ENCODE measurements at regions not wholly inside any gene's neighbourhood (a gene's known extent, or its start where the extent isn't known, plus 50 kb on each side); places are given as distances from the start of the nearest gene placed in this dataset.
"Not testable (repeated sequence)": the region's sequence is repeated elsewhere in the genome, so short reads cannot be mapped to it uniquely, and the experiment has no call there.

DNA sequence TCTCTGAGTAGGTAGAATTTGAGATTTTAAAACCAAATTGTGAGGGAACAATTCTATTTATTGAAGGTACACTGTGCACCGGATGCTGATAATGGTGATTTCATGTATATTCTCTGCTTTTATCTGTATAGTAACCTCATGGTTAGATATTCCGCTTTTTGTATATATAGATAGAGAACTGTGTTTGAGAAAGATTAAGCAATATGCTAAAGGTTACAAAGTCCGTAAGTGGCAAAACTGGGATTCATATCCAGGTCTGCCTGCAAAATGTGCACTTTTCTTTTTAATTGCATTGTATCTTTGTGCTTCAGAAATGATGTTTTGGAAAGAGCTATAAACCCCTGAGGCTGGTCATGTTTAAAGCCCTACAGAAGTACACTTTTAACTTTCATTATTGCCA, 635.4 kb upstream of the NECTIN3 start:
- no peaks in the 10 kb centered on the region for H3K9me3 ChIP-seq (ENCODE audit: control insufficient read depth, low read length)
- Mint-ChIP-seq H3K27ac (no peak overlapping the region), H3K4me3 (no peak overlapping the region), H3K27me3 (ENCODE audit: insufficient read depth) (no peaks in the 10 kb centered on the region), H3K4me1 (no peaks in the 10 kb centered on the region), H3K9me3 (no peaks in the 10 kb centered on the region), H3K36me3 (ENCODE audit: low read depth) (no peaks in the 10 kb centered on the region)
- H3K27ac ChIP-seq (ENCODE audit: low read depth, low read length): no peak overlapping the region
- no peak overlapping the region for H3K4me3 ChIP-seq (ENCODE audit: low read length)
- TF ChIP-seq, protein P1, sequence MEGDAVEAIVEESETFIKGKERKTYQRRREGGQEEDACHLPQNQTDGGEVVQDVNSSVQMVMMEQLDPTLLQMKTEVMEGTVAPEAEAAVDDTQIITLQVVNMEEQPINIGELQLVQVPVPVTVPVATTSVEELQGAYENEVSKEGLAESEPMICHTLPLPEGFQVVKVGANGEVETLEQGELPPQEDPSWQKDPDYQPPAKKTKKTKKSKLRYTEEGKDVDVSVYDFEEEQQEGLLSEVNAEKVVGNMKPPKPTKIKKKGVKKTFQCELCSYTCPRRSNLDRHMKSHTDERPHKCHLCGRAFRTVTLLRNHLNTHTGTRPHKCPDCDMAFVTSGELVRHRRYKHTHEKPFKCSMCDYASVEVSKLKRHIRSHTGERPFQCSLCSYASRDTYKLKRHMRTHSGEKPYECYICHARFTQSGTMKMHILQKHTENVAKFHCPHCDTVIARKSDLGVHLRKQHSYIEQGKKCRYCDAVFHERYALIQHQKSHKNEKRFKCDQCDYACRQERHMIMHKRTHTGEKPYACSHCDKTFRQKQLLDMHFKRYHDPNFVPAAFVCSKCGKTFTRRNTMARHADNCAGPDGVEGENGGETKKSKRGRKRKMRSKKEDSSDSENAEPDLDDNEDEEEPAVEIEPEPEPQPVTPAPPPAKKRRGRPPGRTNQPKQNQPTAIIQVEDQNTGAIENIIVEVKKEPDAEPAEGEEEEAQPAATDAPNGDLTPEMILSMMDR (conservative IDR thresholded peaks at IDR 0.05): no peak
- WGBS, 2 experiments (ENCODE audit: insufficient coverage in 1 of 2, insufficient read length in 1 of 2): 92 to 94% methylated on average over 2 to 3 of the region's 3 CpGs
- no peaks in the 10 kb centered on the region for H3K36me3 ChIP-seq (ENCODE audit: control insufficient read depth, insufficient read depth, low read length)
- no peak overlapping the region for H3K9ac ChIP-seq (ENCODE audit: extremely low read depth, low read length, poor library complexity, severe bottlenecking)
- H3K27me3 ChIP-seq (ENCODE audit: control insufficient read depth, insufficient read depth, low read length, poor library complexity, severe bottlenecking): no peaks in the 10 kb centered on the region
- no peaks in the 10 kb centered on the region for H3K4me1 ChIP-seq (ENCODE audit: control insufficient read depth, insufficient read depth, low read length)
- no peak for DNase-seq

DNA sequence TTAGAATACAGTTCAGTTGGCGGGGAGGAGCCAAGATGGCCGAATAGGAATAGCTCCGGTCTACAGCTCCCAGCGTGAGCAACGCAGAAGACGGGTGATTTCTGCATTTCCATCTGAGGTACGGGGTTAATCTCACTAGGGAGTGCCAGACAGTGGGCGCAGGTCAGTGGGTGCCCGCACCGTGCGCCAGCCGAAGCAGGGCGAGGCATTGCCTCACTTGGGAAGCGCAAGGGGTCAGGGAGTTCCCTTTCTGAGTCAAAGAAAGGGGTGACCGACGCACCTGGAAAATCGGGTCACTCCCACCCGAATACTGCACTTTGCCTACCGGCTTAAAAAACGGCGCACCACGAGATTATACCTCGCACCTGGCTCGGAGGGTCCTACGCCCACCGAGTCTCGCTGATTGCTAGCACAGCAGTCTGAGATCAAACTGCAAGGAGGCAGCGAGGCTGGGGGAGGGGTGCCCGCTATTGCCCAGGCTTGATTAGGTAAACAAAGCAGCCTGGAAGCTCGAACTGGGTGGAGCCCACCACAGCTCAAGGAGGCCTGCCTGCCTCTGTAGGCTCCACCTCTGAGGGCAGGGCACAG, 631.5 kb upstream of the NECTIN3 start:
- not testable (repeated sequence) for H3K27me3 ChIP-seq (ENCODE audit: control insufficient read depth, insufficient read depth, low read length, poor library complexity, severe bottlenecking); H3K4me3 ChIP-seq (ENCODE audit: low read length); H3K36me3 Mint-ChIP-seq (ENCODE audit: low read depth); DNase-seq; H3K9ac ChIP-seq (ENCODE audit: extremely low read depth, low read length, poor library complexity, severe bottlenecking); H3K9me3 Mint-ChIP-seq; H3K4me1 ChIP-seq (ENCODE audit: control insufficient read depth, insufficient read depth, low read length); H3K4me3 Mint-ChIP-seq; H3K27me3 Mint-ChIP-seq (ENCODE audit: insufficient read depth); H3K4me1 Mint-ChIP-seq; H3K27ac ChIP-seq (ENCODE audit: low read depth, low read length); H3K9me3 ChIP-seq (ENCODE audit: control insufficient read depth, low read length); H3K27ac Mint-ChIP-seq; H3K36me3 ChIP-seq (ENCODE audit: control insufficient read depth, insufficient read depth, low read length)
- WGBS, 2 experiments (ENCODE audit: insufficient coverage in 1 of 2, insufficient read length in 1 of 2): 92 to 98% methylated on average over 22 to 28 of the region's 30 CpGs

DNA sequence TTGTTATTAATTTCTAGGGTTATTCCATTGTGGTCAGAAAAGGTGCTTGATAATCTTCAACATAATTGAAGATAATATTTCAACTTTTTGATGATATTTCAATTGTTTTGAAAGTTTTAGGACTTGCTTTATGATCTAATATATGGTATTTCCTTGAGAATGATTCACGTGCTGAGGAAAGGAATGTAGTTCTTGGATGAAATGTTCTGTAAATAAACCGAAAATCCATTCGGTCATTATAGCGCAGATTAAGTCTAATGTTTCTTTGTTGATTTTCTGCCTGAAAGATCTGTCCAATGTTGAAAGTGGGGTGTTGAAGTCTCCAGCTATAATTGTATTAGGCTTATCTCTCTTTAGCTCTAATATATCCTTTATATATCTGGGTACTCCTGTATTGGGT, 617.5 kb upstream of the NECTIN3 start:
- H3K4me3 Mint-ChIP-seq: no peak overlapping the region
- WGBS, 2 experiments (ENCODE audit: insufficient coverage in 1 of 2, insufficient read length in 1 of 2): 94 to 97% methylated on average over 3 to 4 of the region's 4 CpGs

More for the DNA sequence above, 617.5 kb upstream of the NECTIN3 start:
- H3K9me3 Mint-ChIP-seq: peaks cover 22% of the 10 kb centered on the region
- no peaks in the 10 kb centered on the region for H3K27me3 ChIP-seq (ENCODE audit: control insufficient read depth, insufficient read depth, low read length, poor library complexity, severe bottlenecking)
- TF ChIP-seq, protein P1 (conservative IDR thresholded peaks at IDR 0.05): no peak
- no peaks in the 10 kb centered on the region for H3K36me3 Mint-ChIP-seq (ENCODE audit: low read depth)
- H3K4me3 ChIP-seq (ENCODE audit: low read length): no peak overlapping the region
- no peaks in the 10 kb centered on the region for H3K4me1 Mint-ChIP-seq
- no peak overlapping the region for H3K27ac ChIP-seq (ENCODE audit: low read depth, low read length)
- H3K27me3 Mint-ChIP-seq (ENCODE audit: insufficient read depth): no peaks in the 10 kb centered on the region
- peaks cover 22% of the 10 kb centered on the region for H3K9me3 ChIP-seq (ENCODE audit: control insufficient read depth, low read length)
- H3K9ac ChIP-seq (ENCODE audit: extremely low read depth, low read length, poor library complexity, severe bottlenecking): no peak overlapping the region
- no peaks in the 10 kb centered on the region for H3K36me3 ChIP-seq (ENCODE audit: control insufficient read depth, insufficient read depth, low read length)
- no peaks in the 10 kb centered on the region for H3K4me1 ChIP-seq (ENCODE audit: control insufficient read depth, insufficient read depth, low read length)
- no peak for DNase-seq
- H3K27ac Mint-ChIP-seq: no peak overlapping the region

All from endodermal cell (in vitro differentiated cells).